GM18511 (cell line): ENCODE measurements at regions not wholly inside any gene's neighbourhood (a gene's known extent, or its start where the extent isn't known, plus 50 kb on each side); places are given as distances from the start of the nearest gene placed in this dataset.
"Not testable (repeated sequence)": the region's sequence is repeated elsewhere in the genome, so short reads cannot be mapped to it uniquely, and the experiment has no call there.

Experiments
- ATAC-seq: cut with Tn5 transposase; IDR thresholded peaks from one replicate; pipeline ENCODE4 v1.9.1; 2021; ENCODE audit warnings: mild to moderate bottlenecking, moderate library complexity; ENCODE audit not compliant: unreplicated experiment

DNA sequence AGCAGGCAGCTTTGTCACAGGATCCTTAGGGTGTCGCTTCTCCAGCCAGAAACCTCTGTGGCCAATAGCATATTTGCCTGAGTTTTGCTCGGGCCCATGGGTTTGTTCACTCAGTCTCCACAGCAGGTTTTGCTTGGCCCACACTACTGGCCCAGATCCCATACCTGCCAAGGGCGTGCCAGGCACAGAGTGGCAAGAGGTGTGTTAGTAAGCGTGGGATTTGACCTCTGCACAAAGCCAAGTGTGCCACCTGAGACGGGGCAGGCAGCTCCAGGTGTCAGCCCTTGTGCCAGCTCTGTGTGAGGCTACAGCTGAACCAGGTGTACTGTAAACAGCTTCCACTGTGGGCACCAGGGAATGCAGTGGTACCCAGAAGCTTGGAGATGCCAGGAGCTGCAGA lies 2003.0 kb downstream of the C4orf33 start:
- ATAC-seq: no peak

GRCh38 chr4:131113273-131113672 lies 2017.3 kb downstream of the C4orf33 start:
- ATAC-seq: no peak

DNA sequence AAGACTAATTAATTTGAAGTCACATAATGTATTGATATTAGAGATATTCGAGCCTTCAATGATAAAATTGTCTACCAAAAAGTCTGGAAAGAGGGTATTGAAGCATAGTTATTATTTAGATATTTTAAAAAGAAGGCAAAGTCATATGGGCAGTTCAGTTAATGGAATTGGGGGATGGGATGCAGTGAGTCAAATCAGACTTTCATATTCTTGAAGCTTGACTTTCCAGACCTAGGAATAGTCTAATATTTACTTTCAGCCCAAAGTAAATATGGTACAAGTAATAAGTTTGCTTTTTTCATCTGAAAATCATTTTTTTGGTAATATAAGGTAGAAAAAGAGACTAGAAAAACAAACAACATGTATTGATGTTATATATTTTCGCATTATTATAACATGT lies 2017.8 kb downstream of the C4orf33 start:
- no peak for ATAC-seq

- ATAC-seq: no peak
These were observed 2023.7 kb downstream of the C4orf33 start for GRCh38 chr4:131119661-131120060.

GRCh38 chr4:131137196-131137595 lies 2011.9 kb upstream of the PCDH10 start:
- ATAC-seq: no peak

DNA sequence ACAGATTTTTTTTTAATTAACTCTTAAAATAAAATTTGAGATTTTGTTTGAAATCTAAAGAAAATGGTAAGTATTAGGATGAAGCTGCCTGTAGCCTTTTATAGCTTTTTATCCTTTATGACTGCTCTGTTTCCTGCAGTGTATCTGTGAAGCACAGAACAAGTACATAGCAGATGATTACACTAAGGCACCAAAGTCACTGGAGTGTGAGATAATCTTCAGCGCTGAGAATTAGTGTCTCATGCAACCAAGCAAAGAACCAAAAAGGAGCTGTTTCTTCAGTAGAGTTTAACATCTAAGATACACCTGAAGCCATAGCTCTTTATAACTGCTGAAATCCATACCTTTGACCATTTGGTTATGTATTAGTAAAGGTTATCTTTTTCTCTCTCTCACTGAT lies 1989.8 kb upstream of the PCDH10 start:
- no peak for ATAC-seq

GRCh38 chr4:131192318-131192717 lies 1956.8 kb upstream of the PCDH10 start:
- no peak for ATAC-seq

- ATAC-seq: no peak
These were observed 1941.5 kb upstream of the PCDH10 start for GRCh38 chr4:131207589-131207988.

DNA sequence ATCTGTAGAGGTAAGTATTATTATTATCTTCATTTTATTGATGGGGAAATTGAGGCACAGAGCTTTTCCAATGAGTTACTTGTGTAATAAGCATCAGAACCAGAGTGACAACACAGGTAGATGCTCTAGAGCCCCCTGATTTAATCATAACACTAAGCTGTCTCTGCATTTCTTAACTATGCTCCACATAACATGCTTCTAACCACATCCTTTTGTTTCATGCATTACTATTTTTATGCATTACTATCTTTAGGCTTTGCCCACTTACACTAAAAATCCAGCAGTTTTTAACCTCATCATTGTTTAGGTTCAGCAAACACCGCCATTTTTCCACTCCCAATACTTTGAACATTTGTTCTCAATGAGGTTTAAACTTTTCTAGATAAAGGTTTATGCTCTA lies 1900.8 kb upstream of the PCDH10 start:
- ATAC-seq: no peak

DNA sequence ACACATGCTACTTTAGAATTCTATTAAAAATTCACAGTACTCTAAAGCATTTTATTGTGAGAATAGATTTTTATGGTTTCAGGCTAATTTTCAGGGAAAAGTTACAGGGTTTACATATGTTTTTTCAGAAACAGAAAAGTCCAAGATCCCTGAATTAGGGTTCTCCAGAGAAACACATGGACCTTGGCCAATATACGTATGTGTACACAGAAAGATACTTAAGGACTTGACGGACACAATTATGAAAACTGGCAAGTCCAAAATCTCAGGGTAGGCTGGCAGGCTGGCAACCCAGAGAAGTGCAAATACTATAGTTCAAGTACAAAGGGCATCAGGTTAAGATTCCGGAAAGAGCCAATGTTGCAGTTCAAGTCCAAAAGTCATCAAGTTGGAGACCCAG lies 1897.8 kb upstream of the PCDH10 start:
- ATAC-seq: no peak

- ATAC-seq: no peak
These were observed 1891.9 kb upstream of the PCDH10 start for GRCh38 chr4:131257241-131257640.

- no peak for ATAC-seq
These were observed 1890.7 kb upstream of the PCDH10 start for GRCh38 chr4:131258361-131258760.

DNA sequence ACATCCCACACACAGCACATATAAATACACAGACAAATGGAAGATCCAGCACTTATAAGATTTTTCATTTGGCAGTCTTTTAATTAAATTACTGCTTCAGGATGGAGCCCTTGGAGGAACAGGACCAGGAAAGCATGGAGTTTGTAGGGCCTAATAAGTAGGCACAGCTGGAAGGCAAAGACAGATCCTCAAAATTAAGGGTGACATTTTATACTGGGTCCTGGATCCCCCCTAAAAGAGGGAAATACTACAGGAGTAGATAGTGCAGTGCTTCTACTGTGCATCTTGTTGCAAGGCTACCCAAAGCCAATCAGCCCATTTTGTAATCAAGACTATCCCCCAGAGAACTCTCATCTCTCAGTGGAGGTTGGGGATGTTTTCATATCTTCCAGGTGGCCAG lies 1860.7 kb upstream of the PCDH10 start:
- ATAC-seq: no peak

DNA sequence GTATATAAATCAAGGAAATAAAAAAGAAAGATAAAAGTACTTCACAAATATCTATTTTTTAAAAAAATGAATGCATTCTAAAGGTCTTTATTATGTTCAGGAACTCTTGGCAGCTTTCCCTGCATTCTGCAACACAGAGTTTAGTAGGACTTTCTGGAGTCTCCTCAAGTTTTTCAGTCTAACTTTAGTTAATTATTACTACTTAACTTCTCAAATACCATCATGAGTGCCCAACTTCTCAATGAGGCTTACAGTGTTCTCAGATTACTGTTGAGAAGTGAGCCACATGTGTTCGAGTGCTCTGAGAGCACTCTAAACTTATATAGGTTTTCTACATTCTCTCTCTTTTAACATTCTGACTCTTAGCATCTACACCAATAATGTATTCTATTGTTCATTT lies 1852.9 kb upstream of the PCDH10 start:
- no peak for ATAC-seq

- no peak for ATAC-seq
These were observed 1847.0 kb upstream of the PCDH10 start for GRCh38 chr4:131302108-131302507.

- no peak for ATAC-seq
These were observed 1844.4 kb upstream of the PCDH10 start for GRCh38 chr4:131304686-131305085.

- ATAC-seq: no peak
These were observed 1839.5 kb upstream of the PCDH10 start for GRCh38 chr4:131309628-131310027.

DNA sequence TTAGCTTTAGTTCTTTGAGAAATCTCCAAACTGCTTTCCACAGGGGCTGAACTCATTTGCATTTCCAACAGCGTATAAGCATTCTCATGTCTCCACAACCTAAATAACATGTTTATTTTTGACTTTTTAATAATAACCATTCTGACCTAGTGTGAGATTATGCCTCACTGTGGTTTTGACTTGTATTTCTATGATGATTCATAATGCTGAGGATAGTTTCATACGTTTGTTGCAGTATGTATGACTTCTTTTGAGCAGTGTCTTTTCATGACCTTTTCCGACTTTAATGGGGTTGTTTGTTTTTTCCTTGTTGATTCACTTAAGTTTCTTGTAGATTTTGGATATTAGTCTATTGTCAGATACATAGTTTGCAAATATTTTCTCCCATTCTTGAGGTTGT lies 1833.0 kb upstream of the PCDH10 start:
- no peak for ATAC-seq

DNA sequence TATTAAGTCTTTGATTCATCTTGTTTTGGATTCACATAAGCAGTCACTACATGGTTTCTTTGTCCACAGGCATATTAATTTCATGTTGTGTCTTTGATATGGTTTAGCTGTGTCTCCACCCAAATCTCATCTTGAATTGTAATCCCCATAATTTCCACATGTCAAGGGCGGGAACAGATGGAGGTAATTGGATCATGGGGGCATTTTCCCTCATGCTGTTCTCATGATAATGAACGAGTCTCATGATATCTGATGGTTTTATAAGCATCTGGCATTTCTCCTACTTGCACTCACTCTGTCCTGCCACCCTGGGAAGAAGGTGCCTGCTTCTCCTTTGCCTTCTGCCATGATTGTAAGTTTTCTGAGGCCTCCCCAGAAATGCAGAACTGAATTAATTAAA lies 1811.2 kb upstream of the PCDH10 start:
- no peak for ATAC-seq

DNA sequence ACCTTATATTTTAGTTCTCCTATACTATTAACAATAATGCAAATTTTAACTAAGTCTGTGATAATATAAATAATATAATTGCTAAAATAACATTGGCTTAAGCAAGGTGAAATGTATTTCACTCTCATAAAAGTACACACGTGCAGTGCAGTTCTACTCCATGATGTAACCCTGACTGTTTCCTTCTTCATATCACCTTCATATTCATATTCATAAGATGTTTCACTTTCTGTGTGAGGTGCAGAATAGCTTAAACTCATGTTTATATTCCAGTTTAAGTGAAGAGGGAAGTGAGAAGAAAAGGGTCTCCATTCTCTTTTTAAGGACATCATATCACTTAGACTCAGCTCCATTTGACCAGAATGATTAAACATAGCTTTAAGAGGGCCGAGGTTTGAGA lies 1810.0 kb upstream of the PCDH10 start:
- ATAC-seq: no peak

DNA sequence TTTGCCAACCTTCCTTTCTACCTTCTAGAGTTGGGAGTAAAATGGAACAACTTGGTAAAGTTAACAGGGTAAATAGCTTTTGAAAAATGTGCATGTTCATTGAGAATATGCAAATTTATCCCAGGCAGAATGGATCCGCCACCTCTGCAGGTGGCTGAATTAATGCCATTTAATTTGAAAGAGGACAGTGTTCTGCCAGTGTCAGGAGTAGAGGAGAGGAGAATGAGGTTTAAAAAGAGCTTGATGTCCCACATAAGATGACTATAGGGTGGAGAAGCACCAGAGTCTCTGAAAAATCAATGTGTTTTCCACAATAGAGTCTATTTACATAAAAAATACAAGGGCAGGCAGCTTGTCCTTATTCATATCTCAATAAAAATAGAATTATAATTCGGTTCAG lies 1804.3 kb upstream of the PCDH10 start:
- no peak for ATAC-seq

GRCh38 chr4:131347816-131348215 lies 1801.3 kb upstream of the PCDH10 start:
- ATAC-seq: no peak

DNA sequence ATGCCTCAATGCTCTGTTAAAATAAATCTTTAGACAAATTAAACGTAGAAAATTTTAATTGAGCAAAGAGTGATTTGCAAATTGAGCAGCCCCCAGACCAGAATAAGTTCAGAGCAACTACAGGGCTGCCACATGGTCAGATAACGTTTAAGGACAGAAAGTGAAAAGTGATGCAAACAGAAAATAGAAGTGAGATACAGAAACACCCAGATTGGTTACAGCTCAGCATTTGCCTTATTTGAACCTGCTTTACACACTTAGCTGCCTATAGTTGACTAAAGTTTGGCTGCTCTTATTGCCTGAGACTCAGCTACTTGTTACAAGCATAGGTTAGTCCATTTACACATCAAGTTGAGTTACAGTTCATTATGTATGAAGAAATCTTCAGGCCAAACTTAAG lies 1800.8 kb upstream of the PCDH10 start:
- ATAC-seq: no peak

DNA sequence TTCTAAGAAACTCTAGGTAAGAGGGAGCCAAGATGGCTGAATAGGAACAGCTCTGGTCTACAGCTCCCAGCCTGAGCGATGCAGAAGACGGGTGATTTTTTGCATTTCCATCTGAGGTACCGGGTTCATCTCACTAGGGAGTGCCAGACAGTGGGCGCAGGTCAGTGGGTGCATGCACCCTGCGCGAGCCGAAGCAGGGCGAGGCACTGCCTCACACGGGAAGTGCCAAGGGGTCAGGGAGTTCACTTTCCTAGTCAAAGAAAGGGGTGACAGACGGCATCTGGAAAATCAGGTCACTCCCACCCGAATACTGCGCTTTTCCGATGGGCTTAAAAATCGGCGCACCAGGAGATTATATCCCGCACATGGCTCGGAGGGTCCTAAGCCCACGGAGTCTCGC lies 1796.7 kb upstream of the PCDH10 start:
- ATAC-seq: not testable (repeated sequence)
